Endometrium (tissue), 2 donors: ENCODE measurements at regions not wholly inside any gene's neighbourhood (a gene's known extent, or its start where the extent isn't known, plus 50 kb on each side); places are given as distances from the start of the nearest gene placed in this dataset.
"Not testable (repeated sequence)": the region's sequence is repeated elsewhere in the genome, so short reads cannot be mapped to it uniquely, and the experiment has no call there.

Experiments used
- FAIRE-seq: peaks from 2 replicates; lab custom pipeline; 2012; peaks lifted over from hg19 to GRCh38; lab: Jason Lieb, UNC
- donor health status: control.
- donor health status: control.

DNA sequence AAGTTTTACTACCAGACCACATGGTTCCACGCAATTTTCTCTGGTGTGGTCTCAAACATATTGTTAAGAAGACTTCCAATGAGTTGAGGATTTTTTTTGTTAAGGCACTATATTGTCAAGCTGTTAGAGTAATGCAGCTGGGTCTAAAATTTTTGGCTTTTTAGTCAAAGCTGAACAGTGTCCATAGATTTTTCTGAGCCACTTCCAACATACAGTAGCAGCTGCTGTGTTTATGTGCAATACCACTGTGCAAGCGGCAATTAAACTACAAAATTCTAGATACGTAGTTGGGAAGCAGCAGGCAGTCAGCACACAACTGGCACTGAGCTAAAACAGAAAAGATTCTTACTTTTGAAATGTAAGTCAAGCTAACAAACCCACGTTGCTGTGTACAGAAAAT lies 1551.1 kb upstream of the AGA start:
- no peak for FAIRE-seq

- no peak for FAIRE-seq
These were observed 1559.7 kb upstream of the AGA start for GRCh38 chr4:179001918-179002317.

- FAIRE-seq, result no peak
These were observed 1565.5 kb upstream of the AGA start for GRCh38 chr4:179007755-179008154.

DNA sequence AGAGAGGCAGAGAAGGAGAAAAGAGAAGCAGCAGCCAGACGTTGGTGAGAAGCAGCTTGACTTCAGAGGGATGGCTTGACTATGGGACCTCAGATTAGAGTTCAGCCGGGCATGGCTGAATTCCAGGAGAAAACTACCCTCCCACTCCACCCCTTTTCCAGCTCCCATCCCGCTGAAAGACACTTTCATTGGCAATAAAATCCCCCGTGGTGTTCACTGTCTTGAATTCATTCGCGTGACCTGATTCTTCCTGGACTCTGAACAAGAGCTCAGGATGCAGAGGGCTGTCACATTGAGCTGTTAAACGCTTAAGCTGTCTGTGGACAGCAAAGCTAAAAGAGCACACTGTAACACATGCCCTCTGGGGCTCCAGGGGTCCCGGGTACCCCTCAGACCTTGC lies 1575.3 kb upstream of the AGA start:
- no peak for FAIRE-seq

GRCh38 chr4:179027569-179027968 lies 1585.3 kb upstream of the AGA start:
- no peak for FAIRE-seq

GRCh38 chr4:179028321-179028720 lies 1586.1 kb upstream of the AGA start:
- no peak for FAIRE-seq

GRCh38 chr4:179029683-179030082 lies 1587.4 kb upstream of the AGA start:
- no peak for FAIRE-seq

GRCh38 chr4:179040259-179040658 lies 1598.0 kb upstream of the AGA start:
- no peak for FAIRE-seq

- no peak for FAIRE-seq
These were observed 1606.7 kb upstream of the AGA start for GRCh38 chr4:179048839-179049453.

GRCh38 chr4:179051206-179051605 lies 1609.0 kb upstream of the AGA start:
- FAIRE-seq, result peak; percentile 85

DNA sequence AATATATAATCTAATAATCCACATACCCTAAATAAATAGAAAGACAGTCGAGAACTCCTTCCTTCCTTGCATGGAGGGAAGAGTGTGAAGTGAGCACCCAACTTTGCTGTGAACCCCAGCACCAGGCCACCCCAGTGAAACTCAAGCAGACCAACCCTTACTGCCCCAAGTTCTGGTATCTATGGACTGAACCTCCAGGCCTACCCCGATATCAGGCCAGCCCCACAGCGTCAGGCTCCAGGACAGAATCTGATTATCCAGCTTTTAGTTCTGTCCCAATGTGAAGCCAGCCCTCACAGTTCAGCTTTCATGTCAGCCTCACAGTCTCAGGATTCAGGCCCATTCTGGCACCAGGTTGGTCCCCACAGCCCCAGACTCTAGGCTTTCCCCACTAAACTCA lies 1617.2 kb upstream of the AGA start:
- FAIRE-seq, result no peak

GRCh38 chr4:179066254-179066653 lies 1624.0 kb upstream of the AGA start:
- FAIRE-seq, result not testable (repeated sequence)

GRCh38 chr4:179071131-179071530 lies 1628.9 kb upstream of the AGA start:
- no peak for FAIRE-seq

GRCh38 chr4:179076865-179077264 lies 1634.6 kb upstream of the AGA start:
- FAIRE-seq, result no peak

- FAIRE-seq, result no peak
These were observed 1653.5 kb upstream of the AGA start for GRCh38 chr4:179095585-179096221.

- no peak for FAIRE-seq
These were observed 1655.5 kb upstream of the AGA start for GRCh38 chr4:179097741-179098140.

GRCh38 chr4:179110356-179110755 lies 1668.1 kb upstream of the AGA start:
- FAIRE-seq, result no peak

DNA sequence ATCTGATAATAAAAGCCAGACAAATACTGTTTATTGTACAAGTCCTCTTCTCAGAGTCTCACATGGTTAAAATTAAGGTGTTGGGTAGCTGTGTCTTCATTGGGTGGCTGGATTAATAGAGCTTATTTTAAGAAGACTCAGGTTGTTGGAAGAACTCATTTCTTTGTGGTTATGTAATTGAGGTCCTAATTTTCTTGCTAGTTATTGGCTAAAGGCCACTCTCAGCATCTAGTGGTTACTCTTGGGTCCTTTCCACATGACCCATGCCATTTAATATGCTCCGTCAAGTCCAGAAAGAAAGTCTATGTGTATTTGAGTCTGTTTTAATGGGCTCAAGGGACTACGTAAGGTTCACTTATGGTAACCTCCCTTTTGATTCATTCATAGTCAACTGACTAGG lies 1668.6 kb upstream of the AGA start:
- FAIRE-seq, result no peak

GRCh38 chr4:179112441-179113170 lies 1670.4 kb upstream of the AGA start:
- FAIRE-seq, result no peak

DNA sequence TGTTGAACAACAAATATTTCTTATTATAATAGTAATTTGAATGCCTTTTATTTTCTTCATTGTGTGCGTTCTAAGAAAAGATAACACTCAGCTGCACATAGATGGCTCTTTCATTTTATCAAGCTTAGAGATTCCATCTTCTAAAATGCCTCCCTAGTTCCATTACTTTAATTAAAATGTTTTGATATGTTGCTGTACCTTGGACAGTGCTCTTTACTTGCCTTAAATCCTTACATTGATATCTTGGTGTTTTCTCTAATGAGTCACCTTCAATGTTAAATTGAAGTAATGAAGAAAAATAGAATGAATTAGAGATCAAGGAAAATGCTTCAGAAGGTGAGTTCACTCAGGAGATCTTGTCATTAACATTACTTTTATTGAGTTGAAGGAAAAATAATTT lies 1672.4 kb upstream of the AGA start:
- no peak for FAIRE-seq

- no peak for FAIRE-seq
These were observed 1673.8 kb upstream of the AGA start for GRCh38 chr4:179116011-179116410.

GRCh38 chr4:179116581-179116980 lies 1674.3 kb upstream of the AGA start:
- FAIRE-seq, result no peak

- no peak for FAIRE-seq
These were observed 1680.8 kb upstream of the AGA start for GRCh38 chr4:179123084-179123483.

- FAIRE-seq, result no peak
These were observed 1682.2 kb upstream of the AGA start for GRCh38 chr4:179124419-179124818.
